ENCODE measurements at regions not wholly inside any gene's neighbourhood (a gene's known extent, or its start where the extent isn't known, plus 50 kb on each side); places are given as distances from the start of the nearest gene placed in this dataset.

- Histone ChIP-seq H3K27ac (ENCODE audit: low read depth, low read length) (no peak overlapping the region), H3K4me3 (ENCODE audit: low read depth in 1 of 5, low read length in 5 of 5) (no peak overlapping the region), H3K27me3 (ENCODE audit: control insufficient read depth in 5 of 5, insufficient read depth in 4 of 5, low read length in 5 of 5) (no peaks in the 10 kb centered on the region), H3K9ac (ENCODE audit: low read length in 5 of 5) (no peak overlapping the region), H3K9me3 (ENCODE audit: control insufficient read depth in 5 of 5, low read length in 5 of 5) (peaks cover 0 to 9% (median 0%) of the 10 kb centered on the region in 5 donors), H3K36me3 (ENCODE audit: control insufficient read depth in 5 of 5, insufficient read depth in 5 of 5, low read length in 5 of 5) (no peaks in the 10 kb centered on the region), H3K4me1 (ENCODE audit: control insufficient read depth in 5 of 5, insufficient read depth in 5 of 5, low read length in 5 of 5) (no peaks in the 10 kb centered on the region)
These were observed 623.1 kb upstream of the CPEB2 start for GRCh38 chr4:14379183-14379582.

- H3K27ac ChIP-seq (ENCODE audit: low read depth, low read length), result no peak overlapping the region
- no peak overlapping the region for H3K4me3 ChIP-seq (ENCODE audit: low read depth in 1 of 5, low read length in 5 of 5)
- no peaks in the 10 kb centered on the region for H3K4me1 ChIP-seq (ENCODE audit: control insufficient read depth in 5 of 5, insufficient read depth in 5 of 5, low read length in 5 of 5)
- no peaks in the 10 kb centered on the region for H3K27me3 ChIP-seq (ENCODE audit: control insufficient read depth in 5 of 5, insufficient read depth in 4 of 5, low read length in 5 of 5)
- H3K9me3 ChIP-seq (ENCODE audit: control insufficient read depth in 5 of 5, low read length in 5 of 5), result peaks cover 0 to 7% (median 0%) of the 10 kb centered on the region in 5 donors
- no peaks in the 10 kb centered on the region for H3K36me3 ChIP-seq (ENCODE audit: control insufficient read depth in 5 of 5, insufficient read depth in 5 of 5, low read length in 5 of 5)
- no peak overlapping the region for H3K9ac ChIP-seq (ENCODE audit: low read length in 5 of 5)
These were observed 618.6 kb upstream of the CPEB2 start for GRCh38 chr4:14383652-14384051.

- H3K27me3 ChIP-seq (ENCODE audit: control insufficient read depth in 5 of 5, insufficient read depth in 4 of 5, low read length in 5 of 5), result no peaks in the 10 kb centered on the region
These were observed 617.5 kb upstream of the CPEB2 start for GRCh38 chr4:14384824-14385223.

GRCh38 chr4:14386196-14386595 is 616.1 kb upstream of the CPEB2 start:
- no peak overlapping the region for H3K4me3 ChIP-seq (ENCODE audit: low read depth in 1 of 5, low read length in 5 of 5)
- no peaks in the 10 kb centered on the region for H3K36me3 ChIP-seq (ENCODE audit: control insufficient read depth in 5 of 5, insufficient read depth in 5 of 5, low read length in 5 of 5)
- no peaks in the 10 kb centered on the region for H3K4me1 ChIP-seq (ENCODE audit: control insufficient read depth in 5 of 5, insufficient read depth in 5 of 5, low read length in 5 of 5)
- no peak overlapping the region for H3K27ac ChIP-seq (ENCODE audit: low read depth, low read length)
- no peaks in the 10 kb centered on the region for H3K9me3 ChIP-seq (ENCODE audit: control insufficient read depth in 5 of 5, low read length in 5 of 5)
- H3K9ac ChIP-seq (ENCODE audit: low read length in 5 of 5), result no peak overlapping the region
- no peaks in the 10 kb centered on the region for H3K27me3 ChIP-seq (ENCODE audit: control insufficient read depth in 5 of 5, insufficient read depth in 4 of 5, low read length in 5 of 5)

More at GRCh38 chr4:14384824-14385223, 617.5 kb upstream of the CPEB2 start:
- Histone ChIP-seq H3K9ac (ENCODE audit: low read length in 5 of 5) (no peak overlapping the region), H3K4me3 (ENCODE audit: low read depth in 1 of 5, low read length in 5 of 5) (no peak overlapping the region), H3K4me1 (ENCODE audit: control insufficient read depth in 5 of 5, insufficient read depth in 5 of 5, low read length in 5 of 5) (no peaks in the 10 kb centered on the region), H3K36me3 (ENCODE audit: control insufficient read depth in 5 of 5, insufficient read depth in 5 of 5, low read length in 5 of 5) (no peaks in the 10 kb centered on the region), H3K27ac (ENCODE audit: low read depth, low read length) (no peak overlapping the region), H3K9me3 (ENCODE audit: control insufficient read depth in 5 of 5, low read length in 5 of 5) (no peaks in the 10 kb centered on the region)

GRCh38 chr4:14387647-14388046 is 614.6 kb upstream of the CPEB2 start:
- H3K27me3 ChIP-seq (ENCODE audit: control insufficient read depth in 5 of 5, insufficient read depth in 4 of 5, low read length in 5 of 5), result no peaks in the 10 kb centered on the region
- no peaks in the 10 kb centered on the region for H3K4me1 ChIP-seq (ENCODE audit: control insufficient read depth in 5 of 5, insufficient read depth in 5 of 5, low read length in 5 of 5)
- no peak overlapping the region for H3K27ac ChIP-seq (ENCODE audit: low read depth, low read length)
- no peak overlapping the region for H3K9ac ChIP-seq (ENCODE audit: low read length in 5 of 5)
- H3K9me3 ChIP-seq (ENCODE audit: control insufficient read depth in 5 of 5, low read length in 5 of 5), result no peaks in the 10 kb centered on the region
- no peak overlapping the region for H3K4me3 ChIP-seq (ENCODE audit: low read depth in 1 of 5, low read length in 5 of 5)
- H3K36me3 ChIP-seq (ENCODE audit: control insufficient read depth in 5 of 5, insufficient read depth in 5 of 5, low read length in 5 of 5), result no peaks in the 10 kb centered on the region

- Histone ChIP-seq H3K4me1 (ENCODE audit: control insufficient read depth in 5 of 5, insufficient read depth in 5 of 5, low read length in 5 of 5) (no peaks in the 10 kb centered on the region), H3K27me3 (ENCODE audit: control insufficient read depth in 5 of 5, insufficient read depth in 4 of 5, low read length in 5 of 5) (no peaks in the 10 kb centered on the region), H3K4me3 (ENCODE audit: low read depth in 1 of 5, low read length in 5 of 5) (no peak overlapping the region), H3K36me3 (ENCODE audit: control insufficient read depth in 5 of 5, insufficient read depth in 5 of 5, low read length in 5 of 5) (no peaks in the 10 kb centered on the region), H3K9me3 (ENCODE audit: control insufficient read depth in 5 of 5, low read length in 5 of 5) (no peaks in the 10 kb centered on the region), H3K9ac (ENCODE audit: low read length in 5 of 5) (no peak overlapping the region), H3K27ac (ENCODE audit: low read depth, low read length) (no peak overlapping the region)
These were observed 609.9 kb upstream of the CPEB2 start for GRCh38 chr4:14392378-14392777.

- H3K36me3 ChIP-seq (ENCODE audit: control insufficient read depth in 5 of 5, insufficient read depth in 5 of 5, low read length in 5 of 5), result no peaks in the 10 kb centered on the region
- no peaks in the 10 kb centered on the region for H3K4me1 ChIP-seq (ENCODE audit: control insufficient read depth in 5 of 5, insufficient read depth in 5 of 5, low read length in 5 of 5)
- no peak overlapping the region for H3K9ac ChIP-seq (ENCODE audit: low read length in 5 of 5)
- H3K27ac ChIP-seq (ENCODE audit: low read depth, low read length), result no peak overlapping the region
- H3K9me3 ChIP-seq (ENCODE audit: control insufficient read depth in 5 of 5, low read length in 5 of 5), result peaks cover 0 to 6% (median 0%) of the 10 kb centered on the region in 5 donors
- no peak overlapping the region for H3K4me3 ChIP-seq (ENCODE audit: low read depth in 1 of 5, low read length in 5 of 5)
- no peaks in the 10 kb centered on the region for H3K27me3 ChIP-seq (ENCODE audit: control insufficient read depth in 5 of 5, insufficient read depth in 4 of 5, low read length in 5 of 5)
These were observed 606.1 kb upstream of the CPEB2 start for GRCh38 chr4:14396183-14396582.

- H3K9ac ChIP-seq (ENCODE audit: low read length in 5 of 5), result no peak overlapping the region
- peaks cover 0 to 8% (median 0%) of the 10 kb centered on the region in 5 donors for H3K4me1 ChIP-seq (ENCODE audit: control insufficient read depth in 5 of 5, insufficient read depth in 5 of 5, low read length in 5 of 5)
- H3K36me3 ChIP-seq (ENCODE audit: control insufficient read depth in 5 of 5, insufficient read depth in 5 of 5, low read length in 5 of 5), result no peaks in the 10 kb centered on the region
- H3K27ac ChIP-seq (ENCODE audit: low read depth, low read length), result no peak overlapping the region
- no peak overlapping the region for H3K4me3 ChIP-seq (ENCODE audit: low read depth in 1 of 5, low read length in 5 of 5)
- no peaks in the 10 kb centered on the region for H3K27me3 ChIP-seq (ENCODE audit: control insufficient read depth in 5 of 5, insufficient read depth in 4 of 5, low read length in 5 of 5)
- H3K9me3 ChIP-seq (ENCODE audit: control insufficient read depth in 5 of 5, low read length in 5 of 5), result peaks cover 0 to 10% (median 0%) of the 10 kb centered on the region in 5 donors
These were observed 602.4 kb upstream of the CPEB2 start for GRCh38 chr4:14399848-14400247.

- no peak overlapping the region for H3K4me3 ChIP-seq (ENCODE audit: low read depth in 1 of 5, low read length in 5 of 5)
- no peak overlapping the region for H3K27ac ChIP-seq (ENCODE audit: low read depth, low read length)
- H3K36me3 ChIP-seq (ENCODE audit: control insufficient read depth in 5 of 5, insufficient read depth in 5 of 5, low read length in 5 of 5), result no peaks in the 10 kb centered on the region
- no peaks in the 10 kb centered on the region for H3K27me3 ChIP-seq (ENCODE audit: control insufficient read depth in 5 of 5, insufficient read depth in 4 of 5, low read length in 5 of 5)
- H3K4me1 ChIP-seq (ENCODE audit: control insufficient read depth in 5 of 5, insufficient read depth in 5 of 5, low read length in 5 of 5), result peaks cover 0 to 13% (median 0%) of the 10 kb centered on the region in 5 donors
- H3K9ac ChIP-seq (ENCODE audit: low read length in 5 of 5), result no peak overlapping the region
- peaks cover 0 to 10% (median 0%) of the 10 kb centered on the region in 5 donors for H3K9me3 ChIP-seq (ENCODE audit: control insufficient read depth in 5 of 5, low read length in 5 of 5)
These were observed 602.0 kb upstream of the CPEB2 start for GRCh38 chr4:14400307-14400706.

GRCh38 chr4:14403132-14403531 is 599.1 kb upstream of the CPEB2 start:
- no peak overlapping the region for H3K9ac ChIP-seq (ENCODE audit: low read length in 5 of 5)
- H3K4me3 ChIP-seq (ENCODE audit: low read depth in 1 of 5, low read length in 5 of 5), result no peak overlapping the region
- peaks cover 0 to 14% (median 0%) of the 10 kb centered on the region in 5 donors for H3K4me1 ChIP-seq (ENCODE audit: control insufficient read depth in 5 of 5, insufficient read depth in 5 of 5, low read length in 5 of 5)

GRCh38 chr4:14404730-14405129 is 597.6 kb upstream of the CPEB2 start:
- Histone ChIP-seq H3K27me3 (ENCODE audit: control insufficient read depth in 5 of 5, insufficient read depth in 4 of 5, low read length in 5 of 5) (no peaks in the 10 kb centered on the region), H3K9ac (ENCODE audit: low read length in 5 of 5) (no peak overlapping the region), H3K9me3 (ENCODE audit: control insufficient read depth in 5 of 5, low read length in 5 of 5) (peaks cover 0 to 10% (median 0%) of the 10 kb centered on the region in 5 donors), H3K27ac (ENCODE audit: low read depth, low read length) (no peak overlapping the region), H3K4me1 (ENCODE audit: control insufficient read depth in 5 of 5, insufficient read depth in 5 of 5, low read length in 5 of 5) (peaks cover 0 to 14% (median 0%) of the 10 kb centered on the region in 5 donors), H3K36me3 (ENCODE audit: control insufficient read depth in 5 of 5, insufficient read depth in 5 of 5, low read length in 5 of 5) (no peaks in the 10 kb centered on the region), H3K4me3 (ENCODE audit: low read depth in 1 of 5, low read length in 5 of 5) (no peak overlapping the region)

More at GRCh38 chr4:14403132-14403531, 599.1 kb upstream of the CPEB2 start:
- H3K27ac ChIP-seq (ENCODE audit: low read depth, low read length), result no peak overlapping the region
- peaks cover 0 to 10% (median 0%) of the 10 kb centered on the region in 5 donors for H3K9me3 ChIP-seq (ENCODE audit: control insufficient read depth in 5 of 5, low read length in 5 of 5)
- H3K27me3 ChIP-seq (ENCODE audit: control insufficient read depth in 5 of 5, insufficient read depth in 4 of 5, low read length in 5 of 5), result no peaks in the 10 kb centered on the region
- H3K36me3 ChIP-seq (ENCODE audit: control insufficient read depth in 5 of 5, insufficient read depth in 5 of 5, low read length in 5 of 5), result no peaks in the 10 kb centered on the region

All from subcutaneous abdominal adipose tissue (tissue), 5 donors.